ENCODE measurements at regions not wholly inside any gene's neighbourhood (a gene's known extent, or its start where the extent isn't known, plus 50 kb on each side); places are given as distances from the start of the nearest gene placed in this dataset.
A peak's percentile ranks its signal among the peaks of the same experiment; 100 is the strongest.

DNA sequence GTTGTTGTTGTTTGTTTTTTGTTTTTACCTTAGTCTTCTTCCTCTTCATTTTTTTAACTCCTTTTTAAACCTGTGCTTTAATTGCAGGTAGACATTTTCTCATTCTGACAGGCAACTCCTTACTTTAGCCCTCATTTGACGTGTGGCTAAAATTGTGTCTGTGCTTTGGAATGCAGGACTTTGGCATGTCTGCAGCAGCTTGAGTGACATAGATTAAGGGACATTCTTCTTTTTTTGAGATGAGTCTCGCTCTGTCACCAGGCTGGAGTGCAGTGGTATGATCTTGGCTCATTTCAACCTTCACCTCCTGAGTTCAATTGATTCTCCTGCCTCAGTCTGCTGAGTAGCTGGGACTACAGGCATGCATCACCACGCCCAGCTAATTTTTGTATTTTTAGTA, 100.8 kb downstream of the FAT3 start:
- no peaks in the 10 kb centered on the region for H3K36me3 ChIP-seq
- peaks cover 2% of the 10 kb centered on the region; the same call in 1 of the 2 replicates for H3K4me1 ChIP-seq
- no peaks in the 10 kb centered on the region; the same call in 1 of the 2 replicates for H3K9me3 ChIP-seq
- no peak for DNase-seq
- no peaks in the 10 kb centered on the region for H3K27me3 ChIP-seq
- TF ChIP-seq, protein P1, sequence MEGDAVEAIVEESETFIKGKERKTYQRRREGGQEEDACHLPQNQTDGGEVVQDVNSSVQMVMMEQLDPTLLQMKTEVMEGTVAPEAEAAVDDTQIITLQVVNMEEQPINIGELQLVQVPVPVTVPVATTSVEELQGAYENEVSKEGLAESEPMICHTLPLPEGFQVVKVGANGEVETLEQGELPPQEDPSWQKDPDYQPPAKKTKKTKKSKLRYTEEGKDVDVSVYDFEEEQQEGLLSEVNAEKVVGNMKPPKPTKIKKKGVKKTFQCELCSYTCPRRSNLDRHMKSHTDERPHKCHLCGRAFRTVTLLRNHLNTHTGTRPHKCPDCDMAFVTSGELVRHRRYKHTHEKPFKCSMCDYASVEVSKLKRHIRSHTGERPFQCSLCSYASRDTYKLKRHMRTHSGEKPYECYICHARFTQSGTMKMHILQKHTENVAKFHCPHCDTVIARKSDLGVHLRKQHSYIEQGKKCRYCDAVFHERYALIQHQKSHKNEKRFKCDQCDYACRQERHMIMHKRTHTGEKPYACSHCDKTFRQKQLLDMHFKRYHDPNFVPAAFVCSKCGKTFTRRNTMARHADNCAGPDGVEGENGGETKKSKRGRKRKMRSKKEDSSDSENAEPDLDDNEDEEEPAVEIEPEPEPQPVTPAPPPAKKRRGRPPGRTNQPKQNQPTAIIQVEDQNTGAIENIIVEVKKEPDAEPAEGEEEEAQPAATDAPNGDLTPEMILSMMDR (IDR thresholded peaks at IDR 0.05; ENCODE audit: low read depth, low read length), result no peak
- no peak overlapping the region for H3K4me3 ChIP-seq (ENCODE audit: low read depth, low read length)

DNA sequence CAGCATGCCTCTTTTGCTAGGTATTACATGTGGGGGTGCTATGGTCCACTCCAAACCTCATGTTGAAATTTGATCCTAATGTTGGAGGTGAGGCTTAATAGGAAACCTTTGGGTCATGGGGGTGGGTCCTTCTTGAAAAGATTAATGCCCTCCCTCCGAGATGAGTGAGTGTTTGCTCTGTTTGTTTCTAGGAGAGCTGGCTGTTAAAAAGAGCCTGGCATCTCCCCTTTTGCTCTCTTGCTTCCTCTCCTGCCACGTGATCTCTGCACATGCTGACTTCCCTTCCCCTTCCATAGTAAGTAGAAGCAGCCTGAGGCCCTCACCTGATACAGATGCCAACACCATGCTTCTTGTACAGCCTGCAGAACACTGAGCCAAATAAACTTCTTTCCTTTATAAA, 104.5 kb downstream of the FAT3 start:
- Histone ChIP-seq H3K9me3 (no peaks in the 10 kb centered on the region), H3K36me3 (no peaks in the 10 kb centered on the region), H3K4me3 (ENCODE audit: low read depth, low read length) (no peak overlapping the region), H3K27me3 (no peaks in the 10 kb centered on the region), H3K4me1 (peaks cover 11% of the 10 kb centered on the region)
- TF ChIP-seq, protein P1 (IDR thresholded peaks at IDR 0.05; ENCODE audit: low read depth, low read length), result no peak
- no peak for DNase-seq

DNA sequence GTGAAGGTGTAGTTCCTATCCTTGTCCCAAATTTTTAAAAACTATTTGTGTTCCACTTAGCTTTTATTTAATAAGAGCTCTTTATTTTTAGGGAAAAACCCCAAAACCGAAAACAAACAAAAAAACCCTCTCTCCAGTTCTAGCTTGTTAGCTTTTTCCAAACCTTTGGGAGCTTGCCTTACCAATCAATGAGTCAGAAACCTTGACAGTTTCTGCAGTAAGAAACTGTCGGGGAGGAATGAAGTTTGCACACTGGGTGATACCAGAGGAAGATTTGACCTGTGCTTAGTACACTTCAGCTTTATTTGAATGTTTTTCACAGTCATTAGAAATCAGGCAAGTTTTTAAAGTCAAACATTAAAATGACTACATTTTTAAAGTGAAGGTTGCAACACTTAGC, 105.0 kb downstream of the FAT3 start:
- no peak for DNase-seq

DNA sequence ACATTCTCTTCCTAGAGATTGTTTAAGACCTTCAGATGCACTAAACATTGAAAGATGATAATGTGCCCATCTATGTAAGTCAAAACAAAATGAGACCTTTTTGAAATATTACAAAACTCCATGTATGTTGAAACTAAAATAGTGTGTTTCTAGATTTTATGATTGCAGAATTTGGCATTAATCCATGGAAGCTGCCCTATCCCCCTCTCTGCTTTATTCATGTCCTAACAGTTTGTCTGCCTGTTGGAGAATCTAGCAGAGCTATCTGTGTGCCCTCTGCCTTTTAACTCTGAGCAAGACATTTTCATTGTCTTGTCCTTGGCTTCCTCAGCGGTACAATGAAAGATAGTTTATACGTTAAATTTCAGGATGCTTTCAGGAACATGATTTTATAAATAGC, 105.5 kb downstream of the FAT3 start:
- DNase-seq, result no peak
- no peaks in the 10 kb centered on the region for H3K9me3 ChIP-seq
- H3K36me3 ChIP-seq, result no peaks in the 10 kb centered on the region
- no peak overlapping the region for H3K4me3 ChIP-seq (ENCODE audit: low read depth, low read length)
- no peaks in the 10 kb centered on the region for H3K27me3 ChIP-seq
- H3K4me1 ChIP-seq, result peaks cover 11% of the 10 kb centered on the region
- TF ChIP-seq, protein P1 (IDR thresholded peaks at IDR 0.05; ENCODE audit: low read depth, low read length), result no peak

More for the DNA sequence above, 105.0 kb downstream of the FAT3 start:
- Histone ChIP-seq H3K36me3 (no peaks in the 10 kb centered on the region), H3K4me3 (ENCODE audit: low read depth, low read length) (no peak overlapping the region), H3K4me1 (peaks cover 11% of the 10 kb centered on the region), H3K9me3 (no peaks in the 10 kb centered on the region), H3K27me3 (no peaks in the 10 kb centered on the region)
- TF ChIP-seq, protein P1 (IDR thresholded peaks at IDR 0.05; ENCODE audit: low read depth, low read length), result no peak

DNA sequence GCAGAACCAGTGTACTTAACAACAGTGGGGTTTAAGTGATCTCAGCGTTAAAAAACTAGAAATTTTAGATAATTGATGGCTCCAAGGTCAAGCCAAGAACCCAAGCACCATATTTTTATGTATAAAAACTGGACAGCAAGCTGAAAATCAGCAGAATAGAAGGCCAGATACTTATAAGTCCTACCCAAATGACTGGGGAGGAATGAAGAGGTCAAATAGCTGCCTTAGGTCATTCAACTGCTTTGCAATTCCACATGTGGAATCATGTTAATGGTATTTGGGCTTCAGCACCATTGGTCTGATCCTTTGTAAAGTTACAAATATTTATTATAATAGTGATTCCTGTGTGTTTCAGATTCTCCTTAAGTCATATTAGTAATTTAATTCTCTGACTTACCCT, 108.4 kb downstream of the FAT3 start:
- H3K4me3 ChIP-seq (ENCODE audit: low read depth, low read length), result no peak overlapping the region
- no peaks in the 10 kb centered on the region for H3K36me3 ChIP-seq
- peaks cover 11% of the 10 kb centered on the region for H3K4me1 ChIP-seq
- no peaks in the 10 kb centered on the region for H3K27me3 ChIP-seq
- no peaks in the 10 kb centered on the region for H3K9me3 ChIP-seq
- no peak for DNase-seq
- TF ChIP-seq, protein P1 (IDR thresholded peaks at IDR 0.05; ENCODE audit: low read depth, low read length), result no peak

DNA sequence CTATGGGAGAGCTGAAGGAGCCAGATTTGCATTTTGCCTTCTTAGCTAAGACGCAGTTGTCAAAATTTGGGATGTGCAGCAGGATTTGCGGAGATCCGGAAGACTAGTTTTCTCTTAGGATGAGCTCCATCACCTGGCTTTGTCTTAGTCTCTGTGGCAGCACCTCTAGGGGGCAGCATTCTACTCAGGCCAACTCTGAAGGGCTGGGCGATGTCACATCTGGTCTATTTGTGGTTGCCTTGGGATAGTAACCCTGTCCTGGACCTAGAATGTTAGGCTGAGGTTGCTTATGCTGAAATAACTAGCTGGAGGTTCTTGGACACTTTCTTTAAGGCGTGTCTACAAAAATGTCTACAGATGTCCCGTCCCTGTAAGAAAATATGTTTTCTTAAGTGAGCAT, 116.2 kb downstream of the FAT3 start:
- H3K4me1 ChIP-seq, result no peaks in the 10 kb centered on the region
- TF ChIP-seq, protein P1 (IDR thresholded peaks at IDR 0.05; ENCODE audit: low read depth, low read length), result peak; percentile 87
- no peaks in the 10 kb centered on the region for H3K36me3 ChIP-seq
- peak; percentile 60 for DNase-seq
- H3K4me3 ChIP-seq (ENCODE audit: low read depth, low read length), result no peak overlapping the region
- H3K9me3 ChIP-seq, result no peaks in the 10 kb centered on the region
- H3K27me3 ChIP-seq, result no peaks in the 10 kb centered on the region
